ENCODE measurements at regions not wholly inside any gene's neighbourhood (a gene's known extent, or its start where the extent isn't known, plus 50 kb on each side); places are given as distances from the start of the nearest gene placed in this dataset.

GRCh38 chr2:19764998-19765397 is 136.8 kb downstream of the TTC32 start:
- TF ChIP-seq E2F8 (IDR thresholded peaks at IDR 0.05; ENCODE audit: low read depth, partially characterized antibody) (no peak), EZH2 (IDR thresholded peaks at IDR 0.05; ENCODE audit: borderline replicate concordance, control insufficient read depth, low read depth, low read length) (no peak), CTCF (IDR thresholded peaks at IDR 0.05 in 2 of 3, conservative IDR thresholded peaks at IDR 0.05 in 1 of 3; ENCODE audit: control insufficient read depth in 2 of 3, extremely low read depth in 1 of 3, insufficient read depth in 1 of 3, low read depth in 3 of 3, low read length in 3 of 3) (no peak)

Data from GM12878 (cell line).